DOHH2 (cell line): ENCODE measurements at regions not wholly inside any gene's neighbourhood (a gene's known extent, or its start where the extent isn't known, plus 50 kb on each side); places are given as distances from the start of the nearest gene placed in this dataset.

ENCODE experiments used
- EZH2phosphoT487 ChIP-seq: fragments of 200-600 bp; sonication (generic); IDR thresholded peaks from 2 replicates; pipeline ENCODE4 v1.6.1; 2017; ENCODE audit warnings: borderline replicate concordance, mild to moderate bottlenecking, antibody characterized with exemption, low read length, moderate library complexity, mixed read lengths
- TF ChIP-seq, protein P1 (sequence below): fragments of 200-600 bp; sonication (generic); IDR thresholded peaks from one replicate; pipeline ENCODE4 v1.5.1; 2014; ENCODE audit warnings: antibody characterized with exemption, mild to moderate bottlenecking, low read depth, low read length; ENCODE audit not compliant: poor library complexity, severe bottlenecking

DNA sequence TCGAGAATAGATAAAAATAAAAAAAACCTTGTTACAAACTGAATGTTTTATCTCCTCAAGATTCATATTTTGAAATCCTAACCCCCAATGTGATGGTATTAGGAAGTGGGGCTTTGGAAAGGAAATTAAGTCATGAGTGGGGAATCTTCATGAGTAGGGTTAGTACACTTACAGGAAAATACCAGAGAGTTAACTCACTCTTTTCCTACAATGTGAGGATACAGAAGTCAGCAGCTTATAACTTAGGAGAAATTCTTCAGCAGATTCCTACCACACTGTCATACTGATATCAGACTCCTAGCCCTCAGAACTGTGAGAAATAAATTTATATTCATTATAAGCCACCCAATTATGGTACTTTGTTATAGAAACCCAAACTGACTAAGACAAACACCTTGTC lies 453.1 kb downstream of the GBE1 start:
- TF ChIP-seq, protein P1, sequence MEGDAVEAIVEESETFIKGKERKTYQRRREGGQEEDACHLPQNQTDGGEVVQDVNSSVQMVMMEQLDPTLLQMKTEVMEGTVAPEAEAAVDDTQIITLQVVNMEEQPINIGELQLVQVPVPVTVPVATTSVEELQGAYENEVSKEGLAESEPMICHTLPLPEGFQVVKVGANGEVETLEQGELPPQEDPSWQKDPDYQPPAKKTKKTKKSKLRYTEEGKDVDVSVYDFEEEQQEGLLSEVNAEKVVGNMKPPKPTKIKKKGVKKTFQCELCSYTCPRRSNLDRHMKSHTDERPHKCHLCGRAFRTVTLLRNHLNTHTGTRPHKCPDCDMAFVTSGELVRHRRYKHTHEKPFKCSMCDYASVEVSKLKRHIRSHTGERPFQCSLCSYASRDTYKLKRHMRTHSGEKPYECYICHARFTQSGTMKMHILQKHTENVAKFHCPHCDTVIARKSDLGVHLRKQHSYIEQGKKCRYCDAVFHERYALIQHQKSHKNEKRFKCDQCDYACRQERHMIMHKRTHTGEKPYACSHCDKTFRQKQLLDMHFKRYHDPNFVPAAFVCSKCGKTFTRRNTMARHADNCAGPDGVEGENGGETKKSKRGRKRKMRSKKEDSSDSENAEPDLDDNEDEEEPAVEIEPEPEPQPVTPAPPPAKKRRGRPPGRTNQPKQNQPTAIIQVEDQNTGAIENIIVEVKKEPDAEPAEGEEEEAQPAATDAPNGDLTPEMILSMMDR, result no peak
- TF ChIP-seq EZH2phosphoT487, result no peak
